ENCODE measurements at regions not wholly inside any gene's neighbourhood (a gene's known extent, or its start where the extent isn't known, plus 50 kb on each side); places are given as distances from the start of the nearest gene placed in this dataset.

- TF ChIP-seq CTCF (IDR thresholded peaks at IDR 0.05; ENCODE audit: low read length) (no peak), EZH2 (optimal IDR thresholded peaks at IDR 0.05; ENCODE audit: low read depth, low read length) (no peak), EZH2phosphoT487 (IDR thresholded peaks at IDR 0.05; ENCODE audit: low read length) (no peak)
These were observed 103.6 kb upstream of the LRIG3 start for GRCh38 chr12:59023861-59024424.

Measured in MM.1S (cell line).